ENCODE measurements at regions not wholly inside any gene's neighbourhood (a gene's known extent, or its start where the extent isn't known, plus 50 kb on each side); places are given as distances from the start of the nearest gene placed in this dataset.

DNA sequence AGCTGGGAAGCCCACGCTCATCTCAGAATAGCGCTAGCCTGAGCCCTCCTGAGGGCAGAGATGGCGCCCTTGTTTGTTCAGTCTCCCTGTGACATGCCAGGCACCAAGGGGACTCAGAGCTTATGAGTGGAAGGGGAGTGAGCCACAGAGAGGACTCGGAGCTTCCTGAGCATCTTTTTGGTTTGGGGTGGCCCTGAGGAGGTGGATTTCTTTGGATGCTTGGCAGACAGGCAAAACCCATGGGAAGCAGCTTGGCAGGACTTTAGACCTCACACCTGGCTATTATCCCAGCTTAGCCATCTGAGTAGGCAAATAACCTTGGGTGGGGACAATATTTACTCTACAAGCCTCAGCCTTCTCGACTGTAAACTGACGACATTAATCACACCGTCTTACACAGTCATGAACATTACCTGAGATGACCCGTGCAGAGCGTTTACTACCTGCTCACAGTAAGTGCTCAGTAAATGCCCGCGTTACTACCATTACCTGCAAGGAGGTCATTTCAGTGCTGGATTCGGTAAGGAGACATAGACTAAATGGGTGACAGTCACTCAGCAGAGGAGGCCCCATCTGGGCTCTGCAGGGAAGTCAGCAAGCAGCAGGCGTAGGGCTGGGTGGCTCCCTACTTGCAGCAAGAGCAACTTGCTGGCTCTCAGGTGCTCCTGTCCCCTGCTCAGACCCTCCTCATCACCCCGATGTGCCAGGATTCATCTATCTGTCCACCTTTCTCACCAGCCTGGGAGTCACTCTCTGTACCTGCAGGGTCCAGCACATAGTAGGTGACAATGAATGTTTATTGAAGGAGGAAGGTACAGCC lies 54.9 kb downstream of the KLHDC7A start:
- ChIA-PET POLR2A (no interaction called here), CTCF (no interaction called here)
- Mint-ChIP-seq H3K27me3 (peaks cover 28% of the 10 kb centered on the region), H3K27ac (no peak overlapping the region), H3K4me3 (no peak overlapping the region), H3K36me3 (ENCODE audit: low read depth) (no peaks in the 10 kb centered on the region), H3K9me3 (no peaks in the 10 kb centered on the region), H3K4me1 (ENCODE audit: low read depth) (no peaks in the 10 kb centered on the region)
- no peak for DNase-seq
- ATAC-seq: no peak
- intact Hi-C loops (cut with micrococcal nuclease): no loop called here
- TF ChIP-seq, protein P1, sequence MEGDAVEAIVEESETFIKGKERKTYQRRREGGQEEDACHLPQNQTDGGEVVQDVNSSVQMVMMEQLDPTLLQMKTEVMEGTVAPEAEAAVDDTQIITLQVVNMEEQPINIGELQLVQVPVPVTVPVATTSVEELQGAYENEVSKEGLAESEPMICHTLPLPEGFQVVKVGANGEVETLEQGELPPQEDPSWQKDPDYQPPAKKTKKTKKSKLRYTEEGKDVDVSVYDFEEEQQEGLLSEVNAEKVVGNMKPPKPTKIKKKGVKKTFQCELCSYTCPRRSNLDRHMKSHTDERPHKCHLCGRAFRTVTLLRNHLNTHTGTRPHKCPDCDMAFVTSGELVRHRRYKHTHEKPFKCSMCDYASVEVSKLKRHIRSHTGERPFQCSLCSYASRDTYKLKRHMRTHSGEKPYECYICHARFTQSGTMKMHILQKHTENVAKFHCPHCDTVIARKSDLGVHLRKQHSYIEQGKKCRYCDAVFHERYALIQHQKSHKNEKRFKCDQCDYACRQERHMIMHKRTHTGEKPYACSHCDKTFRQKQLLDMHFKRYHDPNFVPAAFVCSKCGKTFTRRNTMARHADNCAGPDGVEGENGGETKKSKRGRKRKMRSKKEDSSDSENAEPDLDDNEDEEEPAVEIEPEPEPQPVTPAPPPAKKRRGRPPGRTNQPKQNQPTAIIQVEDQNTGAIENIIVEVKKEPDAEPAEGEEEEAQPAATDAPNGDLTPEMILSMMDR (IDR thresholded peaks at IDR 0.05): no peak

DNA sequence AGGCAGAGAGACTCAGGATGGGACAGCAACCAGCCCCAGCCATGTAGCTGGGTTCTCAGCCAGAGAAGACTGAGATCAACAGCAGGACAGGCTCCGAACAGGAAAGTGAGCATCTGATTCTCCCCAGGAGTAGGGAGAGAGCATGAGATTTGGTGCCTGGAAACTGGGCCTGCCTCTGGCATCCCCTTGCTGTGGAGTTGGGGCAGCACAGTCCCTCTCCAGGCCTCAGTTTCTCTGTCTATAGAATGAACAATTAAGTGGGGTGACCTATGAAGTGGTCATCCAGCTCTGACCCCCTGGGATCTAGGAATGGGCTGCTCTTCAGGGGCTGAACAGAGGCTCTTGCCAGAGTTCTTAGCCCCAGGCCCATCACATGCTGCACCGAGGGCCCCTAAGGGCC lies 55.6 kb downstream of the KLHDC7A start:
- CTCF ChIA-PET: no interaction called here
- Mint-ChIP-seq H3K4me3 (no peak overlapping the region), H3K36me3 (ENCODE audit: low read depth) (no peaks in the 10 kb centered on the region), H3K27me3 (peaks cover 26% of the 10 kb centered on the region), H3K9me3 (no peaks in the 10 kb centered on the region), H3K4me1 (ENCODE audit: low read depth) (no peaks in the 10 kb centered on the region), H3K27ac (no peak overlapping the region)
- TF ChIP-seq, protein P1 (IDR thresholded peaks at IDR 0.05): no peak
- no peak for DNase-seq
- no peak for ATAC-seq
- POLR2A ChIA-PET: no interaction called here
- intact Hi-C loops (cut with micrococcal nuclease): no loop called here

DNA sequence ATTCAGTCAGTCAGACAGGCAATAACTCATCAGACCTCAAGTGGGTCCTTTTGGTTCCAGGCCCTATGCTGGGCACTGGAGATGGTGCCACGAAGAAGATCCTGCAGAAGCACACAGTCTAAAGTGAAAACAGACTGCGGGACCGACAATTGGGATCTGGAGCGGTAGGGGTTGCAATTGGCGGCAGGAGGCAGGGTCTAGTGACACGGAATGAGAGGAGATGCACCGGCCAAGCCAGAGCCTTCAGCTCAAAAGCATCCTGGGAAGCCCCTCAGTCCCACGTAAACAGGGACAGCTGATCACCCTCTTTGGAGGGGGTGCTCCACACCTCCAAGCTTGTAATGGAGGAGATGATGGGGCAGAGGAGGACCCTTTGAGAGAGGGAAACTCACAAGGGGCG lies 56.2 kb downstream of the KLHDC7A start:
- H3K4me3 Mint-ChIP-seq: no peak overlapping the region
- TF ChIP-seq, protein P1 (IDR thresholded peaks at IDR 0.05): no peak
- H3K36me3 Mint-ChIP-seq (ENCODE audit: low read depth): no peaks in the 10 kb centered on the region
- POLR2A ChIA-PET: no interaction called here
- DNase-seq (no peak), ATAC-seq (no peak)
- no peaks in the 10 kb centered on the region for H3K9me3 Mint-ChIP-seq
- H3K27ac Mint-ChIP-seq: no peak overlapping the region
- H3K27me3 Mint-ChIP-seq: peaks cover 26% of the 10 kb centered on the region
- H3K4me1 Mint-ChIP-seq (ENCODE audit: low read depth): no peaks in the 10 kb centered on the region
- CTCF ChIA-PET: no interaction called here
- intact Hi-C loops (cut with micrococcal nuclease): no loop called here

DNA sequence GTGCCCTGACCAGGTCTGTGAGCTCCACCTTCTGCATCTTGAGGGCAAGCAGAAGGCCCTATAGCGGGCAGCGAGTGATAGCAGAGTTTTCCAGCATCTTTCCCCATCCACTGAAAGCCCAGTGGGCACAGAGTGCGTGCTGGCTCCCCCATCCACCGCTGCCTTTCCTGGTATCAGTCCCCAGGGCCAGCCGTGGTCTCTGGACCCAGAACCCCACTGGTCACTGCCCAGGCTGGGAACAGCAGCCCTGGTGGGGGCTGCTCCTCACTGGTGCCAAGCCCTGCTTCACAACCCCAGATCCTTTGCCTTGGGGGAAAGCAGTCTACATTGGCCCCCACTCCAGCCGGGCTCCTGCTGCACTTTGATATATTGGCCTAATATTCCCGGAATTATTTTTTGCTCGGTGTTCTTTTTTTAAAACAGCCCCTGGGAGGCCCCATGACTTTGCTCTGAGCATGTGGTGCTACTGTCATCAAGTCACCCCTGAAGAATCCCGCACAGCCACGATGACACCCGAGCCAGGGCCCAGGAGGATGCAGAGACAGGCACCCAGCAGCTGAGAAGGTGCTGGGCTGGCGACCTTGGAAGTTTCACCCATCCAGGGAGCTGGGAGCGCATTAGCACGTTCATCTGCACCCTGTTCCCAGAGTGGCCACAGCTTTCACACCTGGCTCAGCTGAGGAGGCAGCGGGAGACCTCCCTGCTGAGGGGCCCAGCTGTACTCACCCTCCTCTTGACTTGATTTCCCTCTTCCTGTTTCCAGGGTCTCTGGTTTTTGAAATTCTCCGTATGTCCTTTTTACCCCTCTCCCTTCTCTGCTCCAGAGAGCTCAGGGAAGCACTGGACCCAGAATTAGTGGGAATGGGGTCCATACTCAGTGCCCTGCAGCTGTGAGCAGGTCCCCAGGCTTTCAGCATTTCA lies 56.9 kb downstream of the KLHDC7A start:
- POLR2A ChIA-PET: no interaction called here
- CTCF ChIA-PET: interaction anchor here (0.9 kb wide), 1 partner anchor 60 kb away, joined by 3 read pairs; no protein-coding TSS in a partner anchor
- Mint-ChIP-seq H3K36me3 (ENCODE audit: low read depth) (no peaks in the 10 kb centered on the region), H3K9me3 (no peaks in the 10 kb centered on the region), H3K27ac (no peak overlapping the region), H3K27me3 (peaks cover 31% of the 10 kb centered on the region), H3K4me3 (no peak overlapping the region), H3K4me1 (ENCODE audit: low read depth) (no peaks in the 10 kb centered on the region)
- TF ChIP-seq, protein P1 (IDR thresholded peaks at IDR 0.05): no peak
- no peak for DNase-seq
- intact Hi-C loops (cut with micrococcal nuclease): no loop called here
- ATAC-seq: no peak

DNA sequence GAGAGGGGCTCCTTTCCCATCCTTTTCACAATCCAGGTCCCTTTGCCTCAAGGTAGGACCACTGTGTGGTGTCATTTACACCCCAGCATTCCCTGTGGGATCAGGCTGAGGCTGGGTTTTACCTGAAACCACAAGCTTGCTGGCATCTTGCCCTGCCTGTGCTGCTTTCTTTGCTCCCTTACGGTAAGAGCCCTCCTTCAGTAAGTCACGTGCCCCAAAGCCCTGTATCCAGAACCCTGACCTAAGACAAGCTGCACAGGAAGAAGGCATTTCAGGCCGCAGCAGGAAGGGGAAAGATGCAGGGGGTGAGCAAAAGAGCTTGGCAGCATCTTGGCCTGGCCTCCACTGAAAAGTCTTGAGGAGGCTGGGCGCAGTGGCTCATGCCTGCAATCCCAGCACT lies 58.4 kb downstream of the KLHDC7A start:
- ChIA-PET POLR2A (no interaction called here), CTCF (interaction anchor here (1.4 kb wide), 1 partner anchor 9 kb away, joined by 3 read pairs; no protein-coding TSS in a partner anchor)
- no peak overlapping the region for H3K27ac Mint-ChIP-seq
- no peaks in the 10 kb centered on the region for H3K9me3 Mint-ChIP-seq
- TF ChIP-seq, protein P1 (IDR thresholded peaks at IDR 0.05): no peak
- no peaks in the 10 kb centered on the region for H3K36me3 Mint-ChIP-seq (ENCODE audit: low read depth)
- H3K4me1 Mint-ChIP-seq (ENCODE audit: low read depth): no peaks in the 10 kb centered on the region
- ATAC-seq (no peak), DNase-seq (no peak)
- H3K27me3 Mint-ChIP-seq: peaks cover 35% of the 10 kb centered on the region
- intact Hi-C loops (cut with micrococcal nuclease): no loop called here
- H3K4me3 Mint-ChIP-seq: no peak overlapping the region

All from activated CD8-positive, alpha-beta T cell treated with anti-CD3 and anti-CD28 coated beads for 36 hours (primary cell).